K562 (cell line): ENCODE measurements at regions not wholly inside any gene's neighbourhood (a gene's known extent, or its start where the extent isn't known, plus 50 kb on each side); places are given as distances from the start of the nearest gene placed in this dataset.

ENCODE experiments used
- ATAC-seq: fragments of 200-7000 bp; cut with Tn5 transposase; 3 replicates; pipeline ENCODE4 v1.9.1; 2020; ENCODE audit warnings: moderate library complexity
- BruUV-seq: library from RNA; stranded (reverse); fragments of 400-500 nt; replicated peaks from 2 replicates; lab custom pipeline; 2021; lab: Mats Ljungman, UMichigan
- CTCF ChIA-PET: fragments of 300-600 bp; formaldehyde crosslinking; extraction: SDS; loops from one replicate; lab custom pipeline; 2021; ENCODE audit warnings: low intra/inter-chr PET ratio; lab: Yijun Ruan, JAX
- POLR2A ChIA-PET: fragments of 300-600, 350-650 bp; sonication (Branson Sonifier 250); formaldehyde crosslinking; extraction: SDS; loops from one replicate; lab custom pipeline; 2021; ENCODE audit warnings: antibody characterized with exemption, inconsistent platforms; lab: Yijun Ruan, JAX
- DNase-seq, 4 experiments: peaks; one replicate each; pipeline versions ENCODE4 v3.0.0 to v3.0.0-alpha.2; 2011 to 2018; ENCODE audit warnings: low spot score in 3 of 4, mixed read lengths in 3 of 4; ENCODE audit errors: extremely low read depth in 1 of 4
- FAIRE-seq: peaks from 2 replicates; lab custom pipeline; 2011; peaks lifted over from hg19 to GRCh38; lab: Jason Lieb, UNC
- H2AFZ ChIP-seq: 2 replicates; pipeline ENCODE4 v1.6.0; 2011; ENCODE audit warnings: low read depth, low read length, control low read depth, inconsistent platforms
- H3K27ac ChIP-seq: fragments of 200-600 bp; 3 replicates; pipeline ENCODE4 v1.8.0; 2011; ENCODE audit warnings: low read depth, mild to moderate bottlenecking, control low read depth, inconsistent platforms, low read length, moderate library complexity, mixed read lengths; ENCODE audit errors: extremely low read depth
- H3K27me3 ChIP-seq, 2 experiments: fragments of 300-600 bp in 1 of 2; 2 replicates in 1 of 2; 3 replicates in 1 of 2; pipeline versions ENCODE4 v1.6.0 to v1.8.0; 2011; ENCODE audit warnings: inconsistent platforms in 2 of 2, low read length in 2 of 2, mild to moderate bottlenecking in 1 of 2, mixed read lengths in 1 of 2, moderate library complexity in 1 of 2; ENCODE audit not compliant: control insufficient read depth in 2 of 2, insufficient read depth in 2 of 2
- H3K36me3 ChIP-seq: fragments of 300-600 bp; 3 replicates; pipeline ENCODE4 v1.8.0; 2011; ENCODE audit warnings: mild to moderate bottlenecking, low read length, inconsistent platforms; ENCODE audit not compliant: control insufficient read depth, insufficient read depth
- H3K4me1 ChIP-seq, 2 experiments: fragments of 200-600 bp in 1 of 2; replicated peaks in 1 of 2; 2 replicates in 1 of 2; 3 replicates in 1 of 2; pipeline versions ENCODE4 v1.5.1 to v1.8.0; 2011; ENCODE audit warnings: inconsistent platforms in 2 of 2, low read length in 2 of 2, mild to moderate bottlenecking in 1 of 2, mixed read lengths in 1 of 2, moderate library complexity in 1 of 2; ENCODE audit not compliant: control insufficient read depth in 2 of 2, insufficient read depth in 2 of 2
- H3K4me2 ChIP-seq: 2 replicates; pipeline ENCODE4 v1.6.1; 2011; ENCODE audit warnings: low read length, control low read depth, inconsistent platforms, mixed read lengths; ENCODE audit not compliant: insufficient read depth
- H3K4me3 ChIP-seq: fragments of 200-600 bp; sonication (generic), shearing (Covaris generic); 2 replicates; pipeline ENCODE4 v1.5.1; 2016; ENCODE audit warnings: control low read depth, inconsistent platforms
- H3K79me2 ChIP-seq: fragments of 200-600 bp; 3 replicates; pipeline ENCODE4 v1.8.0; 2011; ENCODE audit warnings: low read length, inconsistent platforms; ENCODE audit not compliant: control insufficient read depth, insufficient read depth
- H3K9ac ChIP-seq, 2 experiments: 2 replicates each; pipeline versions ENCODE4 v1.6.0 to v1.6.1; 2011; ENCODE audit warnings: low read depth in 2 of 2, low read length in 2 of 2, control low read depth in 1 of 2, inconsistent platforms in 1 of 2, mild to moderate bottlenecking in 1 of 2, mixed read lengths in 1 of 2; ENCODE audit not compliant: insufficient read depth in 1 of 2
- H3K9me1 ChIP-seq: one replicate; pipeline ENCODE4 v1.6.0; 2011; ENCODE audit warnings: inconsistent platforms, mild to moderate bottlenecking, low read length, moderate library complexity; ENCODE audit not compliant: control insufficient read depth, insufficient read depth
- H3K9me3 ChIP-seq: replicated peaks from 2 replicates; pipeline ENCODE4 v1.5.1; 2011; ENCODE audit warnings: low read depth, low read length, inconsistent platforms; ENCODE audit not compliant: control insufficient read depth, insufficient read depth
- H4K20me1 ChIP-seq: replicated peaks from 2 replicates; pipeline ENCODE4 v1.6.1; 2011; ENCODE audit warnings: low read length, inconsistent platforms, mixed read lengths; ENCODE audit not compliant: control insufficient read depth, insufficient read depth
- BRF1 ChIP-seq: IDR thresholded peaks from 3 replicates; pipeline ENCODE4 v1.6.1; 2011; ENCODE audit warnings: borderline replicate concordance, mild to moderate bottlenecking; ENCODE audit not compliant: insufficient read length; ENCODE audit errors: extremely low read depth
- CLOCK ChIP-seq: fragments of 250-450 bp; sonication (Bioruptor Pico); IDR thresholded peaks from 2 replicates; pipeline ENCODE4 v1.4.0; 2020; ENCODE audit warnings: mild to moderate bottlenecking, moderate library complexity, borderline replicate concordance
- DMBX1 ChIP-seq: fragments of 250-450 bp; sonication (Bioruptor Pico); IDR thresholded peaks from 2 replicates; pipeline ENCODE4 v1.8.0; 2022; ENCODE audit warnings: inconsistent platforms, mild to moderate bottlenecking, moderate library complexity, borderline replicate concordance
- FOXA1 ChIP-seq: fragments of 450-650 bp; IDR thresholded peaks from 2 replicates; pipeline ENCODE4 v1.6.1; 2016; ENCODE audit warnings: mild to moderate bottlenecking, borderline replicate concordance
- FOXK1 ChIP-seq: sonication (generic); formaldehyde crosslinking; IDR thresholded peaks from 2 replicates; pipeline ENCODE4 v1.8.0; 2022; ENCODE audit warnings: missing genetic modification reagents, mild to moderate bottlenecking, borderline replicate concordance
- MCM2 ChIP-seq: fragments of 450-650 bp; IDR thresholded peaks from 2 replicates; pipeline ENCODE4 v1.6.1; 2017; ENCODE audit warnings: low read depth, mild to moderate bottlenecking
- MEF2A ChIP-seq: IDR thresholded peaks from 2 replicates; pipeline ENCODE4 v1.6.1; 2011; ENCODE audit warnings: low read depth, mild to moderate bottlenecking, low read length, moderate library complexity; ENCODE audit not compliant: control insufficient read depth
- RHOXF2B ChIP-seq: fragments of 250-450 bp; sonication (Bioruptor Pico); conservative IDR thresholded peaks from 2 replicates; pipeline ENCODE4 v1.5.1; 2021
- ZFP1 ChIP-seq: fragments of 450-650 bp; formaldehyde crosslinking; IDR thresholded peaks from 2 replicates; pipeline ENCODE4 v1.4.0; 2020; ENCODE audit warnings: mild to moderate bottlenecking, mixed read lengths
- ZNF146 ChIP-seq: IDR thresholded peaks from one replicate; pipeline ENCODE4 v1.6.1; 2018; ENCODE audit warnings: missing compliant biosample characterization; ENCODE audit not compliant: unreplicated experiment
- ZNF511 ChIP-seq: sonication (generic); formaldehyde crosslinking; IDR thresholded peaks from 2 replicates; pipeline ENCODE4 v1.8.0; 2022; ENCODE audit warnings: mild to moderate bottlenecking, missing genetic modification reagents
- WGBS: fragments of 100-300 bp; shearing (Covaris generic); methylation state at CpG from one replicate; pipeline ENCODE4 v1.1.6; 2016; ENCODE audit warnings: low coverage, mixed read lengths; ENCODE audit not compliant: insufficient coverage; ENCODE audit errors: missing lambda C conversion rate; 5-methylcytosine and 5-hydroxymethylcytosine counted together
- in situ Hi-C: fragments of 300-500 bp; cut with MboI; formaldehyde crosslinking; loops from 4 replicates; pipeline ENCODE4 v1.15.0; 2018; ENCODE audit warnings: inconsistent platforms, mixed read lengths
- intact Hi-C: fragments of 100-400 bp; cut with micrococcal nuclease; formaldehyde crosslinking; loops from 2 replicates; pipeline ENCODE4 v1.14.2; 2022

GRCh38 chr10:106392778-106393177 is 771.7 kb downstream of the SORCS1 start:
- no TSS peak for BruUV-seq
- DNase-seq (no peak), FAIRE-seq (no peak), ATAC-seq (no peak)
- no peaks in the 10 kb centered on the region for H3K9me1 ChIP-seq
- intact Hi-C loops (no loop called here), in situ Hi-C loops (no loop called here)
- ChIA-PET POLR2A (no interaction called here), CTCF (no interaction called here)
- H4K20me1 ChIP-seq: no peaks in the 10 kb centered on the region
- H3K27ac ChIP-seq: no peak overlapping the region
- H3K4me3 ChIP-seq: no peak overlapping the region
- H3K4me1 ChIP-seq: no peaks in the 10 kb centered on the region
- H3K9me3 ChIP-seq: no peaks in the 10 kb centered on the region
- no peak overlapping the region for H3K4me2 ChIP-seq
- TF ChIP-seq FOXA1 (no peak), ZFP1 (CRISPR knock-in tag) (no peak), BRF1 (no peak), MEF2A (no peak)
- no peak overlapping the region for H2AFZ ChIP-seq
- no peak overlapping the region for H3K9ac ChIP-seq
- WGBS: 0% methylated on average over 3 of the region's 4 CpGs
- no peaks in the 10 kb centered on the region for H3K79me2 ChIP-seq
- no peaks in the 10 kb centered on the region for H3K27me3 ChIP-seq
- no peaks in the 10 kb centered on the region for H3K36me3 ChIP-seq

DNA sequence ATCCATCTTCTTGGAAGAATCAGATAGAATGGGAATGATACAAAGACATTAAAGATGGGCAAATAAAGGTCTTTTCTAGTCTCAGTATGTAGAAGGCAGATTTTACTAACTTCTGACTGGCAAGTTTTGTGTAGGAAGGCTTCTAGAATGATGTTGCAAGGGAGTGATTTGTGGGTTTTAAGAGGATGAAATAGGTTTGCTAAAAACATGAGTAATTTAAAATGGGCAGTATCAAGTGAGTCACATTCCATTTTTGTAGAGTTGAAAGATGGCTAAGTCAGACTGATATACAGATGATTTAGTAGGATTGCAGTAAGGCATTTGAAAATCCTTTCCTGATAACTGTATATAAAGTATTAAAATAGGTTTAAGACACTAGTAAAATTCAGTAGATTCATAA is 777.4 kb downstream of the SORCS1 start:
- H3K4me1 ChIP-seq: no peaks in the 10 kb centered on the region
- H3K79me2 ChIP-seq: no peaks in the 10 kb centered on the region
- ATAC-seq (no peak), FAIRE-seq (no peak), DNase-seq (no peak)
- POLR2A ChIA-PET: no interaction called here
- CTCF ChIA-PET: no interaction called here
- no peaks in the 10 kb centered on the region for H3K9me1 ChIP-seq
- H3K4me3 ChIP-seq: no peak overlapping the region
- no peak overlapping the region for H3K9ac ChIP-seq
- no peak overlapping the region for H2AFZ ChIP-seq
- H3K27ac ChIP-seq: no peak overlapping the region
- TF ChIP-seq MCM2: no peak
- no peak for TF ChIP-seq ZNF511 (CRISPR knock-in tag)
- TF ChIP-seq CLOCK (CRISPR knock-in tag): no peak
- no peak for TF ChIP-seq FOXK1 (CRISPR knock-in tag)
- TF ChIP-seq DMBX1: no peak
- TF ChIP-seq ZNF146 (CRISPR knock-in tag): no peak
- TF ChIP-seq RHOXF2B (CRISPR knock-in tag): no peak
- in situ Hi-C loops (no loop called here), intact Hi-C loops (no loop called here)
- no peaks in the 10 kb centered on the region for H3K27me3 ChIP-seq
- H3K9me3 ChIP-seq: no peaks in the 10 kb centered on the region
- H3K36me3 ChIP-seq: no peaks in the 10 kb centered on the region
- H3K4me2 ChIP-seq: no peak overlapping the region
- BruUV-seq: no TSS peak
- H4K20me1 ChIP-seq: no peaks in the 10 kb centered on the region
